CD4-positive, alpha-beta T cell treated with Interleukin-6 for 4 hours (primary cell): ENCODE measurements at regions not wholly inside any gene's neighbourhood (a gene's known extent, or its start where the extent isn't known, plus 50 kb on each side); places are given as distances from the start of the nearest gene placed in this dataset.
"Not testable (repeated sequence)": the region's sequence is repeated elsewhere in the genome, so short reads cannot be mapped to it uniquely, and the experiment has no call there.

Experiments
- DNase-seq: peaks from one replicate; pipeline ENCODE4 v3.0.0-alpha.2; 2020; ENCODE audit warnings: mixed read lengths

GRCh38 chr1:239106689-239107088 is 279.7 kb upstream of the CHRM3 start:
- not testable (repeated sequence) for DNase-seq

GRCh38 chr1:239098400-239099037 is 287.8 kb upstream of the CHRM3 start:
- DNase-seq, result no peak

GRCh38 chr1:239091537-239091936 is 294.8 kb upstream of the CHRM3 start:
- no peak for DNase-seq

- DNase-seq, result no peak
Observed at GRCh38 chr1:239084459-239085080, 301.8 kb upstream of the CHRM3 start.

- DNase-seq, result not testable (repeated sequence)
Observed at GRCh38 chr1:239081947-239082346, 304.4 kb upstream of the CHRM3 start.

- no peak for DNase-seq
Observed at GRCh38 chr1:239067480-239067879, 318.9 kb upstream of the CHRM3 start.

- DNase-seq, result no peak
Observed at GRCh38 chr1:239067058-239067457, 319.3 kb upstream of the CHRM3 start.

- DNase-seq, result no peak
Observed at GRCh38 chr1:239061770-239062169, 324.6 kb upstream of the CHRM3 start.

- DNase-seq, result no peak
Observed at GRCh38 chr1:239058190-239058589, 328.2 kb upstream of the CHRM3 start.

GRCh38 chr1:239056940-239057339 is 329.4 kb upstream of the CHRM3 start:
- DNase-seq, result no peak

GRCh38 chr1:239053279-239053678 is 333.1 kb upstream of the CHRM3 start:
- no peak for DNase-seq

GRCh38 chr1:239049571-239049970 is 336.8 kb upstream of the CHRM3 start:
- DNase-seq, result no peak

- DNase-seq, result no peak
Observed at GRCh38 chr1:239044829-239045228, 341.5 kb upstream of the CHRM3 start.

GRCh38 chr1:239040523-239040922 is 345.8 kb upstream of the CHRM3 start:
- DNase-seq, result no peak

- no peak for DNase-seq
Observed at GRCh38 chr1:239031310-239031709, 355.1 kb upstream of the CHRM3 start.

GRCh38 chr1:239025997-239026694 is 360.2 kb upstream of the CHRM3 start:
- DNase-seq, result no peak

- DNase-seq, result no peak
Observed at GRCh38 chr1:239025223-239025622, 361.1 kb upstream of the CHRM3 start.

- no peak for DNase-seq
Observed at GRCh38 chr1:239023732-239024360, 362.5 kb upstream of the CHRM3 start.

GRCh38 chr1:239016337-239016736 is 370.0 kb upstream of the CHRM3 start:
- no peak for DNase-seq

GRCh38 chr1:239011382-239011781 is 375.0 kb upstream of the CHRM3 start:
- DNase-seq, result no peak

GRCh38 chr1:239008568-239008967 is 377.8 kb upstream of the CHRM3 start:
- DNase-seq, result no peak

- no peak for DNase-seq
Observed at GRCh38 chr1:239006276-239006675, 380.1 kb upstream of the CHRM3 start.

- DNase-seq, result no peak
Observed at GRCh38 chr1:238999944-239000343, 386.4 kb upstream of the CHRM3 start.

GRCh38 chr1:238998577-238998976 is 387.8 kb upstream of the CHRM3 start:
- DNase-seq, result no peak
